Middle frontal gyrus (tissue), 1 donor: ENCODE measurements at regions not wholly inside any gene's neighbourhood (a gene's known extent, or its start where the extent isn't known, plus 50 kb on each side); places are given as distances from the start of the nearest gene placed in this dataset.

ENCODE experiments used
- DNase-seq: peaks from one replicate; pipeline ENCODE4 v3.0.0-alpha.2; 2015; ENCODE audit warnings: low spot score; ENCODE audit errors: extremely low spot score

DNA sequence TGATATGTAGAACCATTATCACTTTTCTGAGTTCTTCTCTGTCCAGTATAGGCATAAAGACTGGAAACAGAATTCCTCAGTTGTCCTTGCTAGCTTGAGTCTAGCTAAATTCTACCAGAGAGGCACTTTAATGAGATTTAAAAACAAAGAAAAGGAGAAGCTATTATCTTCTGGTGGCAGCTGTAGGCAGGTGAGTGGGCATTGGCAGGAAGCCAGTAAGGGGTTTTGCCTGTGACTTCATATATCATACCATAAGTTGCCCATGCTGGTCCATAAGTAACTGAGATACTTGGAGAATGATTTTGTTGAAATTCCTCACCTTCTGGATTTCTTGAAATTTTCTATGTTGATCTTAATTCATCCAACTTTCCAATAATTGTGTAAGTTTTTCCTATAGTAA lies 402.3 kb upstream of the TGFBR2 start:
- DNase-seq, result no peak

GRCh38 chr3:30206051-30206450 lies 400.4 kb upstream of the TGFBR2 start:
- DNase-seq, result no peak

- no peak for DNase-seq
Measured at GRCh38 chr3:30221619-30222018, 384.8 kb upstream of the TGFBR2 start.

GRCh38 chr3:30222441-30222840 lies 384.0 kb upstream of the TGFBR2 start:
- DNase-seq, result no peak

- no peak for DNase-seq
Measured at GRCh38 chr3:30225021-30225420, 381.4 kb upstream of the TGFBR2 start.

DNA sequence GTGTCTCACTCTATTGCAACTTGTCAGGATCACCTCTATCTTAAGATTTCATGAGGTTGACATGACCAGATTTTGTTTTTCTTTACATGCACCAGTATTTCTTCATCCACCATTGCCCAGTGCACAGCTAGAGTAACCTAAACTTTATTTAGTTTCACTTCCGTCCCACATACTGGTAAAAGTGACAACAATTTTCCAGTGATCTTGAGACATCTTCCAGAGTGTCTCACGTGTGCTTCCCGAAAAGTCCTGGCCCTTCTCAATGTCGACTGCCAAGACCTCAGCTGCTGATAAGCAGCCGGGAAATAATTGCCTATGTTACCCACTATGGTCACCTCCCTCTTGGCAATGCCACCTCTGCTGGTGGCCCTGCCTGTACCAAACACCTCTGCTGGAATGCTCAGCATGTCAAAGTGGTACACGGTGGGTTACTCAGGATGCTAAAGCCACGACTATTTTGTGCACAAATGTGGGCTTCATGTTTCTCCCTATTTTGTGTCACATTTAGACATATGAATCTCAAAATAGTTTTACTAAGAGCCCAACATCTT lies 379.7 kb upstream of the TGFBR2 start:
- no peak for DNase-seq

GRCh38 chr3:30227571-30228301 lies 378.7 kb upstream of the TGFBR2 start:
- DNase-seq, result no peak

DNA sequence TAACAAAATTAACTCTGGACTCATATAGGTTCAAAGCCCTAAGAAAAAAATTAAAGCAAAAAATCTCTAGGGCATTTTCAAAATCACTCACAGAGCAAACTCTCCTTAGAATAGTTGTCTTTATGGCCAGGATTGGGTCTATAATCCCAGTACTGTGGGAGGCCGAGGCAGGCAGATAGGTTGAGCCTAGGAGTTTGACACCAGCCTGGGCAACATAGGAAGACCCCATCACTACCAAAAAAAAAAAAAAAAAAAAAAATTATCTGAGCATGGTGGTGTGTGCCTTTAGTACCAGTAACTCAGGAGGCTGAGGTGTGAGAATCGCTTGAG lies 378.1 kb upstream of the TGFBR2 start:
- DNase-seq, result no peak

DNA sequence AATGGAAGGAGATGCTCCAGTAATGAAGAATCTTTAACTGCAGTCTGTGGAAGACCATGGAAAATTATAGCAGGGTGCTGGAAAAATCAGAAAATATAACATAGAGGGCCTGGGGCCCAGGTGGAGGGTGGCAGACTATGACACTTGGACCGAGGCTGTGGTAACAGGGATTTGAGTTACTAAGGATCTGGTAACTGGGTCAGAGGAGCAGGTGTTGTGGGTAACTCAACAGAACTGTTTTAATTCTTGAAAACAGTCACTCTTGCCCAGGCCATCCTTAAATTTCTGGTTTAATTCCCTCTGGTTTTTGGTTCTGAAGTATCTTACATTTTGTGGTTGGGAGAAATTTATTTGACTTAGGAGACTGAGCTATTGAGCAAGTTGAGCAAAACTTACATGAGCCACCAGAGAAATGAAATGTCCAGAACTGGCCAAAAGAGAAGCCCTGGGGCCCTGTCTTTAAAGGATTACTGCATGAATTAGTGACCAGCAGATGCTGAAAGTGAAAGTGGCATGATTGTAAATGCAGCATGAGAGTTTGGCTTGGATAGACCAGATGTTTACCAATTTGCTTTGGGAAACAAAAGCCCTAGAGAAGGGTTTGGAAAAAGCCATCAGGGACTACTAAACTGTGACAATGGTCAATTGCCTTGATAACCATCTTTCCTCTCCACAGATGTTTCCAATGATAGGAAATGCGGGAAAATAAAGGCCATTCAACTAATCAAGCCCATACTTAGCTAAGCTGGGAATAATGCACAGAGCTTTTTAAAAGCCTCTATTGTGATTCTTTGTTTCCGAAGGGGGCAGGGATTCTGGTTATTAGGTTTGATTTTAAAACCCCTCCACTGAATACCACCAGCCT lies 374.9 kb upstream of the TGFBR2 start:
- no peak for DNase-seq

- no peak for DNase-seq
Measured at GRCh38 chr3:30232142-30232541, 374.3 kb upstream of the TGFBR2 start.

- no peak for DNase-seq
Measured at GRCh38 chr3:30233913-30234646, 372.3 kb upstream of the TGFBR2 start.

- DNase-seq, result no peak
Measured at GRCh38 chr3:30236011-30236410, 370.4 kb upstream of the TGFBR2 start.

- no peak for DNase-seq
Measured at GRCh38 chr3:30241721-30242120, 364.7 kb upstream of the TGFBR2 start.

- DNase-seq, result no peak
Measured at GRCh38 chr3:30245858-30246622, 360.4 kb upstream of the TGFBR2 start.

DNA sequence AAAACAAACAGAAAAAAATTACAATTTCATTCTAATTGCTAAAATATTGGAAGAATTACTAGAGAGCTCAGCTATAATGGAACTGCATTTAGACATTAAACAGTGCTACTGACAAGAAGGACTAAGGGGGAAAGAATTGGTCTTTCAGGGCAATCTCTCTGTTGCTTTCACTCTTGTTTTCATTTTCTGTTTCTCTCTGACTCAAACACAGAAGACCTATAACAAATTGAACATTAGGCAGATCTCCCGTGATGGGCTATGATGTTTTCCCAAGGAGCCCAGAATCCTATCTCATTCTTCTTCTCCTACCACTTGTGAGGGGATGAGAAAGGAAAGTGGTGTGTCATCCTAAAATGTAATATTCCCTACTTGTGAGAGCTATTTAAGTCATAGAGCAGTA lies 358.0 kb upstream of the TGFBR2 start:
- no peak for DNase-seq

DNA sequence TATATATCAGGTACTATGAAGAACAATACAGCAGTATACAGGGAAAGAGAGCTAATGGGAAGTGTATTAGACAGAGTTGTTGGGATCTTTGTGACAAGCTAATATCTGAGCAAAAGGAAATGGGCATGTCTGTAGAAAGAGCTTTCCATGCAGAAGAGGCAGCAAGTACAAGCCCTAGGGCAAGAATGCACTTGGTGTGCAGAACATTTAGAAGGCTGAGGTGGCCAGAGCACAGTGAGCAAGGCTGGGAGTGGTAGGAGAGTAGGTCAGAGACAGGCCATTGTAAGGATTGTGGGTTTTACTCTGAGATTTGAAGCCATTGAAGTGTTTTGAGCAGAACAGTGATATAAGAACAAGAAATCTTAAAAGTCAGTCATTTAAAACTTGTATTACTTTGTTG lies 353.9 kb upstream of the TGFBR2 start:
- no peak for DNase-seq

DNA sequence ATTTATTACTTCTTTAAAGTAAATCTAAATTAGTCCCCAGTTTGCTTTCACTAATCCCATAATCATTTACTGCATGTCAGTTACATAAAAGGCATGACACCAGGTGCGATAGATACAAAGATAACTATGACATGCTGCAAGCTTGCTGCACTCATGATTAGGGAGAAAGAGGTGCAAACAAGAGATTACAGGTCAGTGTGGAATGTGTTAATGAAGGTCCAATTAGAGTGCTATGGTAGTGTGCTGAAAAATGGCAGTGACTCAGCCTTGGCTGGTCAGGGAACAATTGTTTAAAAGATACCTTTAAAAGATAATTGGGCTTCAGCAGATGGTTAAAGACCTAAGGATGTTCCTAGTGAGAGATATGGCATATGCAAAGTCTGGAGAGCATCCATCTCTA lies 352.6 kb upstream of the TGFBR2 start:
- no peak for DNase-seq

DNA sequence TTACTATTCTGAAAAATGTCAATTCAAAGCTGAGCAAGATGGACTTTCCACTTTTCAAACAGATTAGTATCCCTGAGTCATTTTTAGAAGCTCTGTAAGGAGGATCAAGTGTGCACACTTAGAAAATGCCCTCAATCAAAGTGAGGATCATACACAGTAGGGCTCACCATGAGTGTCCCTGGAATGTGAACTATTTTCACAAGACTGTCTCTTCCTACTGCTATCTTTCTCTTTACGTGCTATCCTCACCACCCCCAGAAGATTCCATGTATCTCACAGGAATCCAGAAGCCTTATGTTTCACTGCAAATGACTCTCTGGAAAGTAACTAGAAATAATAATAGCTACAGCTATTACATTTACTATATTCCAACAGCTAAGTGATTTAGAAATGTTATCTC lies 349.9 kb upstream of the TGFBR2 start:
- no peak for DNase-seq

- DNase-seq, result no peak
Measured at GRCh38 chr3:30258426-30259392, 347.7 kb upstream of the TGFBR2 start.

- DNase-seq, result no peak
Measured at GRCh38 chr3:30259730-30260129, 346.7 kb upstream of the TGFBR2 start.
